ENCODE measurements at regions not wholly inside any gene's neighbourhood (a gene's known extent, or its start where the extent isn't known, plus 50 kb on each side); places are given as distances from the start of the nearest gene placed in this dataset.
"Not testable (repeated sequence)": the region's sequence is repeated elsewhere in the genome, so short reads cannot be mapped to it uniquely, and the experiment has no call there.

DNA sequence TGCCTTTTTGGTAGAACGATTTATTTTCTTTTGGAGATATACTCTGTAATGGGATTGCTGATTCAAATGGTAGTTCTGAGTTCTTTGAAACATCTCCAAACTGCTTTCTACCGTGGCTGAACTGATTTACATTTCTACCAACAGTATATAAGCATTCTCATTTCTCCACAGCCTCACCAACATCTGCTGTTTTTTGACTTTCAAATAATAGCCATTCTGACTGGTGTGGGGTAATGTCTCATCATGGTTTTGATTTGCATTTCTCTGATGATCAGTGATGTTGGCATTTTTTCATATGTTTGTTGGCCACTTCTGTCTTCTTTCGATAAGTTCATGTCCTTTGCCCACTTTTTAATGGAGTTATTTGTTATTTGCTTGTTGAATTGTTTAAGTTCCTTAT, 154.0 kb downstream of the ABHD5 start:
- Histone ChIP-seq H3K9ac (no peak overlapping the region), H3K9me3 (ENCODE audit: low read depth) (no peaks in the 10 kb centered on the region), H2AFZ (no peak overlapping the region), H3K4me3 (no peak overlapping the region), H3K9me2 (ENCODE audit: insufficient read depth) (no peaks in the 10 kb centered on the region), H4K20me1 (ENCODE audit: insufficient read depth) (no peaks in the 10 kb centered on the region), H3K79me2 (ENCODE audit: insufficient read depth) (no peaks in the 10 kb centered on the region), H3K36me3 (ENCODE audit: low read depth) (no peaks in the 10 kb centered on the region), H3K4me2 (ENCODE audit: unreplicated experiment) (no peak overlapping the region), H3K27me3 (replicated peaks; ENCODE audit: insufficient read depth) (no peaks in the 10 kb centered on the region; the same call in 1 of the 2 replicates), H3K27ac (no peak overlapping the region), H3K4me1 (ENCODE audit: insufficient read depth) (no peaks in the 10 kb centered on the region), H3F3A (ENCODE audit: insufficient read depth) (no peaks in the 10 kb centered on the region)
- no peak for DNase-seq
- WGBS, 2 experiments (ENCODE audit: low coverage in 1 of 2, low lambda C conversion rate in 2 of 2, missing lambda C conversion rate in 2 of 2), result 21 to 28% methylated on average over 3 of the region's 3 CpGs
- in situ Hi-C loops (cut with MboI), result no loop called here
- no peak for TF ChIP-seq EZH2phosphoT487 (IDR thresholded peaks at IDR 0.05; ENCODE audit: insufficient read depth, low read depth)
- TF ChIP-seq EZH2 (IDR thresholded peaks at IDR 0.05; ENCODE audit: insufficient read depth, poor library complexity, severe bottlenecking), result no peak

DNA sequence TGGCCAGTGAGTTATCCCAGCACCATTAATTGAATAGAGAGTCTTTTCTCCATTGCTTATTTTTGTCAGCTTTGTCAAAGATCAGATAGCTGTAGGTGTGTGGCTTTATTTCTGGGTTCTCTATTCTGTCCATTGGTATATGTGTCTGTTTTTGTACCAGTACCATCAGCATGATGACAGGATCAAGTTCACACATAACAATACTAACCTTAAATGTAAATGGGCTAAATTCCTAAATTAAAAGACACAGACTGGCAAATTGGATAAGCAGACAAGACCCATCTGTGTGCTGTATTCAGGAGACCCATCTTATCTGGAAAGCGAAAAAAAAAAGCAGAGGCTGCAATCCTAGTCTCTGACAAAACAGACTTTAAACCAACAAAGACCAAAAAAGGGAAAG, 154.8 kb downstream of the ABHD5 start:
- H3K4me1 ChIP-seq (ENCODE audit: insufficient read depth); H3K9ac ChIP-seq; DNase-seq; H3K9me2 ChIP-seq (ENCODE audit: insufficient read depth); H2AFZ ChIP-seq; H3K27ac ChIP-seq; H3K36me3 ChIP-seq (ENCODE audit: low read depth); in situ Hi-C loops (cut with MboI); H3K4me3 ChIP-seq; H3K79me2 ChIP-seq (ENCODE audit: insufficient read depth); H4K20me1 ChIP-seq (ENCODE audit: insufficient read depth); H3K4me2 ChIP-seq (ENCODE audit: unreplicated experiment); H3K9me3 ChIP-seq (ENCODE audit: low read depth); H3K27me3 ChIP-seq (replicated peaks; ENCODE audit: insufficient read depth); H3F3A ChIP-seq (ENCODE audit: insufficient read depth): not testable (repeated sequence)
- WGBS, 2 experiments (ENCODE audit: low coverage in 1 of 2, low lambda C conversion rate in 2 of 2, missing lambda C conversion rate in 2 of 2), result 15 to 46% methylated on average over 1 of the region's 1 CpG

GRCh38 chr3:43852066-43852465, 161.3 kb downstream of the ABHD5 start:
- peak; percentile 63 for DNase-seq
- H3K36me3 ChIP-seq (ENCODE audit: low read depth), result no peaks in the 10 kb centered on the region

GRCh38 chr3:43854283-43854682, 163.5 kb downstream of the ABHD5 start:
- in situ Hi-C loops (cut with MboI), result no loop called here
- no peaks in the 10 kb centered on the region for H3K27me3 ChIP-seq (replicated peaks; ENCODE audit: insufficient read depth)
- H3K9ac ChIP-seq, result no peak overlapping the region
- no peaks in the 10 kb centered on the region for H3K9me2 ChIP-seq (ENCODE audit: insufficient read depth)
- 79 to 82% methylated on average over 2 of the region's 2 CpGs for WGBS, 2 experiments (ENCODE audit: low coverage in 1 of 2, low lambda C conversion rate in 2 of 2, missing lambda C conversion rate in 2 of 2)
- peaks cover 19% of the 10 kb centered on the region for H3K4me1 ChIP-seq (ENCODE audit: insufficient read depth)
- H3K79me2 ChIP-seq (ENCODE audit: insufficient read depth), result no peaks in the 10 kb centered on the region
- H3K27ac ChIP-seq, result no peak overlapping the region
- no peak overlapping the region for H2AFZ ChIP-seq
- H3K36me3 ChIP-seq (ENCODE audit: low read depth), result no peaks in the 10 kb centered on the region
- TF ChIP-seq EZH2phosphoT487 (IDR thresholded peaks at IDR 0.05; ENCODE audit: insufficient read depth, low read depth) (no peak), EZH2 (IDR thresholded peaks at IDR 0.05; ENCODE audit: insufficient read depth, poor library complexity, severe bottlenecking) (no peak)
- H3F3A ChIP-seq (ENCODE audit: insufficient read depth), result no peaks in the 10 kb centered on the region
- no peak for DNase-seq
- no peak overlapping the region for H3K4me2 ChIP-seq (ENCODE audit: unreplicated experiment)
- H4K20me1 ChIP-seq (ENCODE audit: insufficient read depth), result no peaks in the 10 kb centered on the region
- H3K4me3 ChIP-seq, result no peak overlapping the region
- H3K9me3 ChIP-seq (ENCODE audit: low read depth), result no peaks in the 10 kb centered on the region

More at GRCh38 chr3:43852066-43852465, 161.3 kb downstream of the ABHD5 start:
- Histone ChIP-seq H2AFZ (peak overlapping the region; percentile 50), H3K27me3 (replicated peaks; ENCODE audit: insufficient read depth) (no peaks in the 10 kb centered on the region), H3K4me1 (ENCODE audit: insufficient read depth) (peaks cover 19% of the 10 kb centered on the region), H3K4me3 (no peak overlapping the region), H3K4me2 (ENCODE audit: unreplicated experiment) (peak overlapping the region; percentile 22), H3K9me3 (ENCODE audit: low read depth) (no peaks in the 10 kb centered on the region), H3K27ac (peak overlapping the region; percentile 22; the same call in 1 of the 2 replicates), H4K20me1 (ENCODE audit: insufficient read depth) (no peaks in the 10 kb centered on the region), H3K79me2 (ENCODE audit: insufficient read depth) (no peaks in the 10 kb centered on the region), H3F3A (ENCODE audit: insufficient read depth) (no peaks in the 10 kb centered on the region), H3K9ac (peak overlapping the region; percentile 29; the same call in 1 of the 2 replicates), H3K9me2 (ENCODE audit: insufficient read depth) (no peaks in the 10 kb centered on the region)
- in situ Hi-C loops (cut with MboI), result no loop called here
- 8 to 9% methylated on average over 1 of the region's 1 CpG for WGBS, 2 experiments (ENCODE audit: low coverage in 1 of 2, low lambda C conversion rate in 2 of 2, missing lambda C conversion rate in 2 of 2)
- TF ChIP-seq EZH2phosphoT487 (IDR thresholded peaks at IDR 0.05; ENCODE audit: insufficient read depth, low read depth) (no peak), EZH2 (IDR thresholded peaks at IDR 0.05; ENCODE audit: insufficient read depth, poor library complexity, severe bottlenecking) (no peak)

DNA sequence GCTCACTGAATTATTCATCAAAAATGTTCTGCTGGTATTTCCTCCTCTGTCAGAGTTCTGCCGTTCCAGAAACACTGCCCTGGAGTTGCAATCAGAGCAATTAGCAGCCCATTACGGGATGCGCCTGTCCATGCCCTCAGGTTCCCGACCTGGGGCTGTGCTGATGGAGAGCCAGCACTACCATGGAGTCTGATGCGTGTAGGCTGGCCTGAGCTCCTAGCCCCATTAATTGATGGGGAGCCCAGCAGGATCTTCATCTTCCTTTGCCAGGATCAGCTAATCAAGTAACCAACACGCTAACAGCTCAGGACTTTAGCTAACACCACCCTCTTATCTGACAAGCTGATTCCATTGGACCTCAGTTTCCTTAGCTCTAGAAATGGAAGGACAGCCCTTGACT, 164.2 kb downstream of the ABHD5 start:
- in situ Hi-C loops (cut with MboI), result no loop called here
- Histone ChIP-seq H3K27ac (no peak overlapping the region), H3K4me1 (ENCODE audit: insufficient read depth) (peaks cover 19% of the 10 kb centered on the region), H3K9me3 (ENCODE audit: low read depth) (no peaks in the 10 kb centered on the region), H3K79me2 (ENCODE audit: insufficient read depth) (no peaks in the 10 kb centered on the region), H3K4me2 (ENCODE audit: unreplicated experiment) (no peak overlapping the region), H3F3A (ENCODE audit: insufficient read depth) (no peaks in the 10 kb centered on the region), H3K4me3 (no peak overlapping the region), H3K9ac (no peak overlapping the region), H3K27me3 (replicated peaks; ENCODE audit: insufficient read depth) (no peaks in the 10 kb centered on the region), H3K36me3 (ENCODE audit: low read depth) (no peaks in the 10 kb centered on the region), H3K9me2 (ENCODE audit: insufficient read depth) (no peaks in the 10 kb centered on the region), H2AFZ (no peak overlapping the region), H4K20me1 (ENCODE audit: insufficient read depth) (no peaks in the 10 kb centered on the region)
- TF ChIP-seq EZH2 (IDR thresholded peaks at IDR 0.05; ENCODE audit: insufficient read depth, poor library complexity, severe bottlenecking) (no peak), EZH2phosphoT487 (IDR thresholded peaks at IDR 0.05; ENCODE audit: insufficient read depth, low read depth) (no peak)
- no peak for DNase-seq
- WGBS, 2 experiments (ENCODE audit: low coverage in 1 of 2, low lambda C conversion rate in 2 of 2, missing lambda C conversion rate in 2 of 2), result 58 to 69% methylated on average over 6 of the region's 6 CpGs

Measured in GM23248 (cell line).